Fibroblast of skin of left biceps (primary cell): ENCODE measurements at regions not wholly inside any gene's neighbourhood (a gene's known extent, or its start where the extent isn't known, plus 50 kb on each side); places are given as distances from the start of the nearest gene placed in this dataset.

ENCODE experiments used
- DNase-seq, 2 experiments: peaks; one replicate each; pipeline ENCODE4 v3.0.0-alpha.2; 2013; ENCODE audit warnings: low read depth in 2 of 2

DNA sequence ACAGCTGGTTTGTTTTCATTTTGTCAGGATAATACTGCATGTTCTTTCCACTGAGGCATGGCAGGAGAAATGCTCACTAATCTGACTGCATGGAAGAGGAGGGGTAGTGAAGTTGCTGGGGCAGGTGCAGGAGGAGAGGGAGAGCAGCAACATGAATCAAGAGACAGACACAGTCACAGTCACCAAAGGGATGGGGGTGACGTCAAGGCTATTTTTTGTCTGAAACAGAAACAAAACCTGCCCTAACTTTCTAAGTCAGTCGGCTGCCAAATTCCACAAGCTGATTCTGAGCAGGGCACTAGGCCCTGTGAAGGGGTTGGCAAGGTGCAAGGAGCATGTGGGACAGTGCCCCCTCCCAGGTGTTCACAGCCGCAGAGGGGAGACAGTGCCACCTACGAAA, 186.6 kb upstream of the NSMCE3 start:
- DNase-seq, result no peak

DNA sequence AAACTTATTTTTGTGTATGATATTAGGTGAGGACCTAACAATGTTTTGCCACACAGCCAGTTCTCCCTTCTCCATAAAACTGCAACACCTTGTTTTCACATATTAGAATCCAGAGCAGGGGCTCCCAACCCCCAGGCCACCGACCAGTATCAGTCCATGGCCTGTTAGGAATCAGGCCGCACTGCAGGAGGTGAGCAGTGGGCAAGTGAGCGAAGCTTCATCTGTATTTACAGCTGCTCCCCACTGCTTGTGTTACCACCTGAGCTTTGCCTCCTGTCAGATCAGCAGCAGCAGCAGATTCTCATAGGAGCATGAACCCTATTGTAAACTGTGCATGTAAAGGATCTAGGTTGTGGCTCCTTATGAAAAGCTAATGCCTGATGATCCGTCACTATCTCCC, 185.9 kb upstream of the NSMCE3 start:
- DNase-seq, result no peak

DNA sequence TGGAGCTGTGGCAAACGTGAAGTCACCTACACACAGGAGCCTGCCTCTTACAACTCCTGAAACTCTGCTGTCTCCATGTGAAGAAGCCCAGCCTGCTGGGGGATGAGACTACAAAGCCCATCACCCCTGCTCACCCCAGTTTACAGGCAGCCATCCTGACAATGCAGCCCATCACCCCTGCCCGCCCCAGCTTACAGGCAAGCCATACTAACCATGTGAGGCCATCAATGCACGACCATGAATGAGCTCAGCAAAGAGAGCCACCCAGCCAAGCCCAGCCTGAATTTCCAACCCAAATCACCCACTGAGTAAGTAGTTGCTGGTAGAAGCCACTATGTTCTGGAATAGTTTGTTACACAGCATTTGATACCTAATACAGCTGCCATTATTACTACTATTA, 185.4 kb upstream of the NSMCE3 start:
- no peak for DNase-seq

DNA sequence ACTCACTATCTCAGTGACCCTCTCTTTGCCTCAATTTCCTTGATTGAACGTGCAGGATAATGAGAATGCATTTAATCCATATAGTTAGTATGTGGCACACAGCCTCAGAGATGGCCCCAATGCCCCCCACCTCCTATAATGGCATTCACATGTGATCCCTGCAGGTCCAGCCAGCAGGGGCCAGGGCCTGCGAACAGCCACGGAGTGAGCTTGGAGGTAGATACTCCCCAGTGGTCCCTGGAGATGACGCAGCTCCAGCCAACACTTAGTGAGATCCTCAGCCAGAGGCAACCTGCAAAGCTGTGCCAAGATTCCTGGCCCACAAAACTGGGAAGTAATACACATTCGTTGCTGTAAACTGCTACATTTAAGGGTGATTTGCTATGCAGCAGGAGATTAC, 184.9 kb upstream of the NSMCE3 start:
- DNase-seq, result no peak

DNA sequence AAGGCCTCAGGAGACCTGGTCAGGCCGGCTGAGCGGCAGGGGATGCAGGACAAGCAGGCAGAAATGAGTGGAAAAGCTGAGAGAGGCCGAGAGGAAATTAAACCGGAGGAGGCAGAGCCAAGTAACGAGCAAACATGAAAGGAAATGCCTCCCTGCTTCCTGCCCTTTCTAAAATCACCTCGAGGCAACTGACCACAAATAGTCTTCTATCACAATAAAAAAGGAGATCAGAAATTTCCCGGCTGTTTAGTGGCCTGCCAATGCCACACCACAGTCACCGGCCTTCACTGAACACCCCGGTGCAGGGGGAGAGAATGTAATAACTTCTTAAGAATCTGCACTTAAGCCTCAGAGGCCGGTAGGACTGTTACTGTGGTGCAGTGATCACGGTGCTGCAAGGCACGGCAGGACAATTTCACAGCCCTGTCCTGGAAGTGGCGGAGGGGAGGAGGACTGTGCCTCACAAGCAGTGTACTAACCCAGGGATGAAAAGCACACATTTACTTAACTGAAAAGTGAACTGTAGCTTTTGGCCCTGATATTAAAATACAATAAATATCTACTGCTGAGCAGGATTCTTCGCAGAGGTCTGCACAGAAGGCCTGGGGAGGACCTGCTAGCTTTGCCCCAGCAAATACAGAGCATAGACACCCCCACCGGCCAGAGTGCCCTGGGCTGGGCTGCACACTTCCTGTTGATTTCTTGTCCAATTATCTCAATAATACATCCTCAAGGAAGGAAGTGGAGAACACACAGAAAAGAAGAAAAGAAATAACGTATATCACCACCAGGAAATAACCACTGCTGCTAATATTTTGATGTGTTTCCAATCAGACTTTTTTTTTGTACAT, 183.5 kb upstream of the NSMCE3 start:
- no peak for DNase-seq

DNA sequence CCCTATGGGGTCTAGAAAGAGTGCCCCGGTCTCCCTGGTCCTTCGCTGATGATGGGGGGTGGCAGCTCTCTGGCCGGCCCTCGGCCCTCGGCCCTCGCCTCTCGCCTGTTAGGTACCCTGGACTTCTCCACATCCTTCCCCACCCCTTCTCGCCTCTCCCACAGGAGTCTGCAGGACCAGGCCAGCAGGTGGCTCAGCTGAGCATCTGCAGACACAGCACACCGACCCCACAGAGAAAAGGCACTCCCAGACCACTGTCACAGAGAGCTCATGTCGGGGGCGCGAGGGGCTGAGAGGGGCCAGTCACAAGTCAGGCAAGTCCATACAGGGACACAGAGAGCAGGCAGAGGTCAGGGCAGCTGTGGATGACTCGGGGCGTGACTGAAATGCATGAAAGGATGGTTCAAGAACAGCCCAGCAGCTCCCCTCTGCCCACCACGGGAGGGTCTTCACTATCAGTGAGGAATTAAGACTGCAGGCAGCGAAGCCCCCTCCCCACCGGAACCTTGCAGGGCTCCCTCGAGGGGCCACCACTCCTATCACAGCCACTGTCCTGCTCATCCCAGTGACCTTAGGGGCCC, 181.7 kb upstream of the NSMCE3 start:
- DNase-seq, result no peak

DNA sequence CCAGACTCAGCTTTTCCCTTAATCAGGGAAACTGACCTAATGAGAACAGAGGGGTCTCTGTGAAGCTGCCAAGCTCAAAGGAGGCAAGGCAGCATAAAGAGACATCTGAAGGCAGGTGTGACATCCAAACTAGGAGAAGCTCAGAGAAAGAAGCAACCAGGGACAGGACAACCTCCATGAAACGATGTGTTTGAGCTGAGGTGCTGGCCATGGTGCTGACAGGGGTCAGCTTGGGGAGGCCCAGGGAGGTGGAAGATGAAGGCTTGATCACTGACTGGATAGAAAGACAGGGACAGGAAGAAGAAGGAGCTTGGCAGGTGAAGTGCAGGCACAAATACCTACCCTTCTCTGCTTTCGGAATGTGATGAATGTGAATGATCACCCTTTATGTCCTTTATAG, 179.5 kb upstream of the NSMCE3 start:
- DNase-seq, result no peak

DNA sequence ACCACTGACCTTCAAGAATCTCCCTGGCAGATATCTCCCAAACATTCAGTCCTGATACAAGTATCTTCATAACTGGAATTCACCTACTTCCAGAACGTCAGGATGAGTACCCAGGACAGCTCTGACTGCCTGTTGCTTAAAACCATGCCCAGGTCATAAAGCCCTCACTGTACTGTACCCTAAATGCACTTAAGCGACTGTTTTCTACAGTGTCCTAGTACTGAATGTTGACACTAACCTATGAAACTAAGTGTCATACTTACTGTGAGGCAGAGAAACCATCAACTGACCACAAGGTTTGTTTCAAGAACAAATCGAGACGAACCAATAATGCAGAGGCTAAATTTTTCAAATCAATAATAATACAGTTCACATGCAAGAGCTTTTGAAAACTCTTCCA, 178.7 kb upstream of the NSMCE3 start:
- DNase-seq, result no peak

DNA sequence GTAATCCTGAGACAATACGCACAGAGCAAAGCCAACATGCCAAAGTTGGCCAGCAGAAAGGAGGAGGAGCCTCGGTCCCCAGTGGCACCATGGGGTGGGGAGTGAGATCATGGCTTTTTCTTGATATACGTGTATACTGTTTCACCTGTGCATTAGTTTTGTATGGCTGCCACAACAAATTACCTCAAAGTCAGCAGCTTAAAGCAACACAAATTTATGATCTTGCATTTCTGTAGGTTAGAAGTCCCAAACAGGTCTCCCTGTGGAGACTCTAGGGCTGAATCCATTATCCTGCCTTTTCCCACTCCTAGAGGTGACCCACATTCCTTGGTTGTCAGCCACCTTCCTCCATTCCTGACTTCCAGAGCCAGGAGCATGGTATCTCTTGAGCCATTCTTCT, 176.9 kb upstream of the NSMCE3 start:
- DNase-seq, result no peak

DNA sequence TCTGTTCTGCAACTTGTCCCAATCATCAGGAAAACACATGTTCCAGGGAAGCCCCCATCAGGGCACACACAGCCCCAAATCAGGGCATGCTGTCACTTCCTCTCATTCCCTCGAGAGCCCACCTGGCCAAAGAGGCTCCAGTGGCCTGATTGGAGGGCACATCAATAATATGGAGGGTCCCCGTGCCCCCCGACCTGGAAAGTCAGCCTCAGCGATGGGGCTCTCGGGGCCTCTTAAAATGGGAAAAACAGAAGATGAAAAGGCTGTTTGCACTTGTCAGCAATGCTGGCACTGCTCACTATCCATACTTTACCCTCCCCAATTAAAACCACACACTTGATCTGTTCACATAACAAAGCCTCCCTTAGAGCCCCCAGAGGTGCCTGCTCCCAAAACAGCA, 172.9 kb upstream of the NSMCE3 start:
- DNase-seq, result no peak

DNA sequence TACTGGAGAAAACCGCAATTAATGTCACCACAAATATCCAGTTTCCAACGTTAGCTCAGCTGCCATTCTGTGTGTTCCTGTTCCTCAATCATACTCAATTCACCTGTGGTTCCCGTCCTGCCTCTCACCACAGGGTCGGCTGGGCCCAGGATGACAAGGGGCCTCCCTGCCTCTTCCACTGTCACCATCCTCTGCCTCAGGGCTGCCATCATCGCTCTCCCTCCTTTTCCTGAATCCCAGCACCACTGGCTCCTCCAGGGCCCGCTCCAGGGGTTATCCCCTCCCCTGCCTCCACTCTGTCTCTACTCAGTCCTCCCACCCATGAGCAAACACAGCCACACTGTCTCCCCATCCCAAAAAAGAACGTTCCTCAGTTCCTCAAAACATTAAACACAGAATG, 170.9 kb upstream of the NSMCE3 start:
- no peak for DNase-seq

DNA sequence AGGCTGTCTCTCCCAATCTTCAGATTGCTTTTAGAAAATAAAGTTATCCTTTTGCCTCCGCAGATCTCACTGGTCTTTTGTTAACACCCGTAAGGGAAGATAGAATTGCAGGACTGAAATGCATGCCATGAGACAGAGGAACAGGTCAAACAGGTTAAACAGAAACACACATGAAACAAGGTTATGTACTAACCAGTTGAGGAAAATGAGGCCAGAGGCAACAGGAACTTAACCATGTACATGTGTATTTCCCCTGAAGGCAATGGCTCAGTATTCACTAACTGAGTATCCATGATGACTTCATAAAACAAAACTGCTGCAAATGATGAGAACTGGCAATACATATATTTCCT, 169.1 kb upstream of the NSMCE3 start:
- DNase-seq, result no peak

DNA sequence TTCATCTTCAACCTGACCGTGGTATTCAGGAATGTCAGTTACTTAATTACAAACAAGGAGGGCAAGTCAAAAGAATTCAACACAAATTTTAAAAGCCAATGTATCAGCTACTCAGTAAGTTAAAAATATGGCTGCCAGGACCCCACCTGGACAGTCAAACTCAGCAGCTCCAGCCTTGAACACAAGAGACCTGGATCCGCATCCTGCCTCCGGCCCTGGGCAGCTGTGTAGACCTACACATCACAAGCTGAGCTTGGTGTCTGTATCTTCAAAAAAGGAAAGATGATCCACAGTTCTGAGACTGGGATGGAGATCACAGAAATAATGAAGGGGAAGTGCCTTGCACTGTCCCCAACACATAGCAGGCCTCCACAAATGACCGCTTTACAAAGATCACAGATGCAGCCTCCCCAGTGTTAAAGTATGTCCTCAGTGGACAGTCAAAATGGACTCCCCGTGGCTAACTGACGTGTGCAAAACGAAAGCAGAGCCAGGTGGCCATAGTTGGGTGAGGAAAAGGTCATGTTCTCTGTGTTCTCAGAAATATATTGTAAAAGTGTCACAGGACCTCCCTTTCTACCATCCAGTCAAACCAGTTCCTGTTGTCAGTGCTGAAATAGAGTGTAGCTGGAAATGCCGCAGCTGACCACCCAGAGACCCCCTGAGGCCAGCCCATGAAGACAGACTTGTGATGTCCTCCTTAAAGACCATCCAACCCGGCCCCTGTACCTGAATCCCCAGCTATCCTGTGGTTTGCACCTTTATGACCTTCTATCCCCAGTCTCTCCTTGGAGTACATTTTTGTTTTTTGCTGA, 168.5 kb upstream of the NSMCE3 start:
- no peak for DNase-seq

DNA sequence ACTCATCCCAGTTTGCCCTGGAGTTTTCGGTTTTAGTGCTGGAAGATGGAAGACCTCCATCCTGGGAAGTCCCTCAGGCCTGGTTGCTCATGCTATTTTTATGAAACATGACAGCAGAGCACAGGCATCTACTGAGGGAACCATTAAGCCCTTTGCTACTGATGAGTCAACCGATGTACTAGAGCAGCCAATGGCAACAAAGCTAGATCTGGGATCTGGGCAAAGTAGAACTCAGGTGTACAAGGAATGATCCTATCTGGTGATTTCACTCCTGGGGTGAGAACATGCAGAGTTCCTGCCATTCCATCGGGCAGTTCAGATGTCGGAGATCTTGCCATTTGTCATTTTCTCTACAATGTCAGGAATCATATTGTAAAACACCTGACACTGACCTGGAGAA, 166.2 kb upstream of the NSMCE3 start:
- no peak for DNase-seq

DNA sequence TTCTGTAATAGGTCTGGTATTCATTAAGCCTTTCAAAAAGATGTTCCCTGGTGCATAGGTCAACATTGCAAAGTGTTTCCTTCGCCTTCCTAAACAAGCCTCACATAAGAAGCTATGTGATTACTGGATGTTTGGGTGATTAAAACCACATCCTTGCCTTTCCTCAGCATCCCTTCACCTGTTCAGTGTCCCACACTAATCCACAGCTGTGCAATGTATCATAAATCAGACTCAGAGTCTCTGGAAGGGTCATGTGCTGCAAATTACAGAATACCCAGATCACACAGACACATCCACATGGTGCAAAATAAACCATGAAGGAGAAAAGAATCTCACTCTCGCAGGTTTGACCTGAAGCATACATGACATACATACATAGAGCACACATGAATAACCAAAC, 164.7 kb upstream of the NSMCE3 start:
- no peak for DNase-seq

DNA sequence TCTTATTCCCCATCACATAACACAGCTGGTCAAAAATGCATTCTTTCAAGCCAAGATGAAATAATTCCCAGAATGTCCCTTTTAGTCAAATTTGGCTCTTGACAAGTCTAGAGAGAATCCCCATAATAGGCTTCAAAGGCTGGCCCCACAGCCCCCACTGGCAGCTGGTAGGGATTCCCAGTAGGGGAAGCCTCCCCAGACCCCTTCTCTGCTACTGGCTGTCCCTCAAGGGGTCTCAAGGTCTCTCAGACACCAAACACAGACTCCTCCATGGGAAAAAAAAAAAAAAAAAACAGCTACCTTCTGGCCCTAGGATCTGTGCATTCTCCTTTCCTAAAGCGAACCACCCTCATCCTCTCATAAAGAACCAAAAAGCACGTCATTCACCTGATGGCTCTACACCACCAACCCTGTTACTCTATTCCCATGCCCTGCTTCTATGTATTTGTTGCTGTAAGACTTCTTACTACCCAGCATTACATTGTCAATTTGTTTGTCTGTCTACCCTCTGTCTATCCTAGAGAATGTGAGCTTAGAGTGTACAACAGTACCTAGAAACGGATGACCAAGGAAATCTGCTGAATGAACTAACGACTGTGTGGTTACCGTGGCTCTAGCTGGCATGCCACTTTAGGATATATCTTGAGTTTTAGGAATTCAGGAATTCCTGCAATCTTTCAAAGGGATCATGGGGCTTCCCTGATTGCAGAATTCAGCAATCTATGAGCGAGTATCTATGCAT, 164.1 kb upstream of the NSMCE3 start:
- no peak for DNase-seq

DNA sequence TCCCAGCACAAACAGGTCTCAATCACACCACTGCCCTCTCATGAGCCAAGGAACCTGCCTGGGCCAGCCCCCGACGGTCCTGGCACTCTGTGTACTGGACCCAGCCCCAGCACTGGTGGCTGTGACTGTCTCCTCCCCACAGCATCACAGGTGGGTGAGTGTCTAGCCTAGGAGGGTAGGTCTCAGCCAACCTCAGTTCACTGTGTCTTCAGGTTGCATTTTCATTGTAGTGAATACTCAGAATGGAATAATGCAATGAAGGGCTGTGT, 163.4 kb upstream of the NSMCE3 start:
- no peak for DNase-seq

DNA sequence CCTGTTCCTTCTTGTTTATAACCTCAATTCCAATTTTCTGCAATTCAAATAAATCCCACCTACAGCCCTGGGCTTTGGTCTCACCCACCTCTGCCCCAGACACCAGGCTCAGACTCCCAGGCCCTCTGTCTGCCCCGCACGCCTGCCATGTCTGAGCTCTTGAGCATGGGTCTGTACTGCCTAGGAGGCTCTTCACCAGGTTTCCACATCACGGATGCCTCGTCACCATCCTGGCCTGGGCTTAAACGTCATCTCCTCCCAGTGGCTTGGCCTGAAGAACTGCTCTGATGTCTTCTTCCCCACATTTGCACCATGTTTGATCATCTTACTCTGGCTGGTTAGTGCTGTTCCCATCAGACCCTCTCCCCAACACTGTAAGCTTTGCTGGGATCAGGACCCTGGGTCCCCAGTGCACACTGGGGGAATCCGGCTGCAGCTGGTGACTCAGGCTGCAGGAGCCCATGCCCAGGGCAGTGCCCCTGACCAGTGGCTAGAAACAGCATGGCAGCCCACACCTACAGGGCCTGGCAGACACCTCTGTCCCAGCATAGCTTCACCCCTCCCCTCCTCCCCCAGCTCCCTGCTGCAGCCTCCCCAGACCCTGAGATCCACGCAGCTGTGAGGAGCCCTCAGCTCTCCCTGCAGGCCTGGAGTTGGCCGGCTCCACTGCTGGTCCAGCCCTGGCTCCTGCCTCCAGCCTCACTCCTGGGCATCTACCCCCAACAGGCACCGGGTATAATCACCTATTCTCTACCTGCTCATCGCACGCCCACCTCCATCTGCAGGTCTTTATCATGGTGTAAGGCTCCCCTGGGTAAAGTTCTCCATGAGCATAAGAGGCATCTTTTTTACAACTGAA, 162.8 kb upstream of the NSMCE3 start:
- no peak for DNase-seq

DNA sequence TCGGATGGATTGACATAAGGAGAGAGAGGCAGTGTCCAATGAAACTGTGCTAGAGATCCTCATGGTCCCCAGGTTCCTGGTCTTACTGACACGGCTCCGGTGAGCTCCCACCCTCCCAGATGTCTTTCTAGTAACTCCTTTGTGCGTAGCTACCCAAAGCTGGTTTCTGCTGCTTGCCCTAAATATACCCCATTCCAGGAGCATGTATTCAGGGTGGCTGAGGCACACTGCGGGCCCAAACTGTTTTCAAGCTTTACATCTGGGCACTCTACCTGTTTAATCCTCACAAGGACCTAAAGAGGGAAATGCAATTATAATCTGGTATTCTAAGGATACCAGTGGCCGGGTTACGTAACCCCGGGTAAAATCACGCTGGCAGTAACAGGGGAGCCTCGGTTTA, 161.2 kb upstream of the NSMCE3 start:
- DNase-seq, result no peak

DNA sequence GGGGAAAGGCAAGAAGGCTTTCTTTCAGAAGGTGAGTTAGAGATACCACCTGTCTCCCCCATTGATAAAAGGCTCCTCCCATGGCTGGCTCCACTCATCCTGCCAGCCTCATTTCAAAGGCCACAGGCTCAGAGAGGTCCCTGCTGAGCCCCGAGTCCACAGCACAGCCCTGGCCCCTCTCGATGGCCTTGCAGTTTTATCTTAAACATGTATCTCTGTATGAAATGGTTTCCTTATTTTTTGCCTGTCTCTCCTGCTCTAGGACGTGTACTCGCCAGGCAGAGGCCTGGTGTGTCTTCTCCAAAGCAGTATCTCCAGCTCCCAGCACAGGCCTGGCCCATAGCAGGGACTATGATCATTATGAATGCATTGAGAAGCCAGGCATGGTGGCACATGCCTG, 160.5 kb upstream of the NSMCE3 start:
- no peak for DNase-seq

DNA sequence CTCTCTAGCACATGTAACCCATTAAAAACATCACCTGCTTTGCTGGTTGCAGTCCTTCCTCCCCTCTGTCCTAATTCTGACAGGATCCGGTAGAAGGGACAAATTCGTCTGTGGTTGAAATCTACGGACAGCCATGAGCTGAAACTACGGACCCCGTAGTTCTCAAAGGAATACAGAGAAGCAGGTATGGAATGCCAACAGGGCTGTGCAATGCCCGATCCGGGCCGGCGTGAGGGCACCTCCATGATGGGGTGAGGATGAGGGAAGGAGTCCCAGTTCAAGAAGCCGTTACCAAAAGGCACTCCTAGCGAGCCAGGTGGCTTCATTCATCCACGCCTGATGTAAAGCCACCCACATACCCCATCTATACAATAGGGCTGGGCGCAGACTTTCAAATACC, 160.0 kb upstream of the NSMCE3 start:
- DNase-seq, result no peak
